DMS79 (cell line): ENCODE measurements at regions not wholly inside any gene's neighbourhood (a gene's known extent, or its start where the extent isn't known, plus 50 kb on each side); places are given as distances from the start of the nearest gene placed in this dataset.

Source experiments
- DNase-seq: peaks from one replicate; lab custom pipeline; 2025; lab: John Stamatoyannopoulos, UW

- DNase-seq: no peak
Measured at GRCh38 chr15:70426096-70426821, 328.5 kb upstream of the TLE3 start.

GRCh38 chr15:70424937-70425411 lies 327.3 kb upstream of the TLE3 start:
- no peak for DNase-seq

GRCh38 chr15:70423267-70423666 lies 325.6 kb upstream of the TLE3 start:
- DNase-seq: no peak

GRCh38 chr15:70422342-70422741 lies 324.6 kb upstream of the TLE3 start:
- DNase-seq: no peak

GRCh38 chr15:70420948-70421482 lies 323.3 kb upstream of the TLE3 start:
- DNase-seq: peak; percentile 69

- DNase-seq: no peak
Measured at GRCh38 chr15:70420086-70420947, 322.6 kb upstream of the TLE3 start.

GRCh38 chr15:70418943-70419342 lies 321.2 kb upstream of the TLE3 start:
- no peak for DNase-seq

GRCh38 chr15:70417535-70417934 lies 319.8 kb upstream of the TLE3 start:
- DNase-seq: no peak

- no peak for DNase-seq
Measured at GRCh38 chr15:70416829-70417228, 319.1 kb upstream of the TLE3 start.

GRCh38 chr15:70415398-70415797 lies 317.7 kb upstream of the TLE3 start:
- peak; percentile 13 for DNase-seq

GRCh38 chr15:70414626-70415025 lies 316.9 kb upstream of the TLE3 start:
- DNase-seq: no peak

- DNase-seq: no peak
Measured at GRCh38 chr15:70412794-70413193, 315.1 kb upstream of the TLE3 start.

GRCh38 chr15:70411143-70411863 lies 313.6 kb upstream of the TLE3 start:
- DNase-seq: no peak

GRCh38 chr15:70410371-70410985 lies 312.8 kb upstream of the TLE3 start:
- DNase-seq: no peak

- no peak for DNase-seq
Measured at GRCh38 chr15:70409388-70409787, 311.7 kb upstream of the TLE3 start.

GRCh38 chr15:70407955-70408354 lies 310.2 kb upstream of the TLE3 start:
- no peak for DNase-seq

- DNase-seq: no peak
Measured at GRCh38 chr15:70407336-70407670, 309.6 kb upstream of the TLE3 start.

GRCh38 chr15:70406617-70407335 lies 309.1 kb upstream of the TLE3 start:
- DNase-seq: no peak

- DNase-seq: no peak
Measured at GRCh38 chr15:70401709-70402108, 304.0 kb upstream of the TLE3 start.

- no peak for DNase-seq
Measured at GRCh38 chr15:70400766-70401541, 303.2 kb upstream of the TLE3 start.
